Fibroblast of pulmonary artery (primary cell): ENCODE measurements at regions not wholly inside any gene's neighbourhood (a gene's known extent, or its start where the extent isn't known, plus 50 kb on each side); places are given as distances from the start of the nearest gene placed in this dataset.

Experiments
- DNase-seq: peaks from one replicate; pipeline ENCODE4 v3.0.0-alpha.2; 2010; ENCODE audit warnings: low read depth
- H3K4me3 ChIP-seq: replicated peaks from 2 replicates; pipeline ENCODE4 v1.5.1; 2011; ENCODE audit warnings: low read depth, mild to moderate bottlenecking, control low read depth, low read length, moderate library complexity
- CTCF ChIP-seq: IDR thresholded peaks from 2 replicates; pipeline ENCODE4 v1.5.1; 2011; ENCODE audit warnings: mild to moderate bottlenecking, control low read depth, low read length, inconsistent platforms; ENCODE audit errors: missing control alignments

DNA sequence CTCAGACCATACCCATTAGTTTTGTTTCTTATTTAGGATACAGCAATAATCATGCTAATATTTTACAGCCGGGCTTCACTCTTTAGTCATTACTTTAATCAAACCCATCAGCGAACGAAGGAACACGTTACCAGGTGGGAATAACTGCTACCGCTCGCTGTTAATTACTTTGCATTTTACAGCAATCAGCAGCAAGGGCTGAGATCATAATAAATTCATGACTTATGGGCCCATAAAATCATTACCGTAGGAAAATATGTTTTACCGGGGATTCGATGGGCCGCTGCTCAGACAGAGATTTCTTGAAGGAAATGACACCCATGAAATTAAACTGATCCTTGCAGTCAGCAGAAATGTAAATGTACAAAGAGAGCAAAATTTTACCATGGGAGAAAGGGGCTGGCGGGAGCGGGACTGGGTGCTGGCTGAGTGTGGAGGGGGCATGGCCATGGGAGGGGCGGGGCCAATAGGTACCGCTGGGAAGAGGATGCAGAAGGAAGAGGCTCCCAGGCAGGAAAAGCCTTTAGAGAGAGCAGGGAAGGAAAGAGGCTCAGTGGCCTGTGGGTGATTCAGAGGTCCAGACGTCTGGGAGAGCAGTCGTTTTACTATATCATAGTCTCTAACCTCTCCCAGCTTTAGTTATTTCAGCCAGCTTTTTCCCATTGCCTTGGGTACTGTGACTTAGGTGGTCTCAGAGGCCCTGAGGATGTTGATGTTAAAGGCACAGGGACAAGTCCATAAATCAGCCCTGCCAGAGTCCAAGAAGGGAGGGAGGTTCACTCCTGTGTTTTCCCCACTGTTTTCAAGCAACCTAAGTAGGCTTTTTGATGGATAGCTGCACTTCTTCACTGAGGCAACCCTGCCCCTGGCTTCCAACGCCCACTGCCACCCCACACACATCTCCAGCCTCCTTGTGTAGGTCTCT is 258.9 kb downstream of the SEC16B start:
- no peak overlapping the region for H3K4me3 ChIP-seq
- DNase-seq, result no peak
- no peak for TF ChIP-seq CTCF

DNA sequence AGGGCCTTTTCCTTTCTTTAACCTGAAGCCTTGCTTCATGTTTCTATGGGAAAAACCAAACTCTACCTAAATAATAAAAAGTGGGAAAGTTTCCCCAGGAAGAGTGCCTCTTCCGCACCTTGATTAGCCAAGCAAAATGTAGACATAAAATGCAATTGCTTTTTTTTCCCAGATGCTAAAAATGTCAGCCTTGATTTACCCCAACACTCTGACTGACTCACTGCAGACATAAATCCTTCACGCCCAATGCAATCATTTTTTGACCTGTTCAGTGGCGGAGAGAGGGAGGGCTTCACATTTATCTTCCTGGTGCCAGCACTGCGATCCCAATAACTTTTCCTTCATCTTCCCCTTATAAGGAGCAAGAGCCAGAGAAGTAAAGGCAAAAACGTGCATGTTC is 261.5 kb downstream of the SEC16B start:
- no peak for DNase-seq
- TF ChIP-seq CTCF, result no peak
- H3K4me3 ChIP-seq, result no peak overlapping the region

DNA sequence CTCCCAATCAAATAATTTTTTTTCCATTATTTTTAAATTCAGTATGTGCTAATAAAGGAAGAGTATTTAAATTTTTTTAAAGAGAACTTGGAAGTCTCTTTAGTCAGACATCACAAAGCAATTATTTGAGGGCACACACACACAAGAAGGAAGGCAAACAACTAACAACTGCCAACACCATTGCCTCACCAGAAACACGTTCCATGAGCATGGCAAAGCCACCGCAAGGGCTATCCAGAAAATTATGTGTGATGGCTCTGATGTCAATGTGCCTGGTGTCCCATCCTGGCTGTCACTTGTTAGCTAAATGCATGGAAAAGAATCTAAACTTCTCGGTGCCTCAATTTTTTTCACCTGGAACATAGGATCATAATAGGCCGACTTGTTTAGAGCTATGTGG is 262.9 kb downstream of the SEC16B start:
- H3K4me3 ChIP-seq, result no peak overlapping the region
- no peak for TF ChIP-seq CTCF
- DNase-seq, result no peak

DNA sequence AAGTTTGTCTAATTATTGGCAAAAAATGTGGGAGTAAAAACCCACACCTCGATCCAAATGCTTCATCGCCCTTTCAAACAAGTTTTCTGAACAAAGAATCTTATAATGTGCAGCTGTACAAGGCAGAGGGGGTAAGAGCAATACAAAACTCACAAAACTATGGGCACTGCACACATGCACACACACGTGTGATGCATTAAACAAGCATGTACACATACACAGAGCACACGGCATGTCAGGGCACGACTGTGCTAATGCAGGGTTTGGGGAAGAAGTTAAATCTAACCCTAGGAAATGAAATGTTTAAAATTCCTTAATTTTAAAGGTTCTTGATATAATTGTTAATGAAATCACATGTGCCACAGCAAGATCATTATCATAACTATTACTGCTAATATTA is 264.0 kb downstream of the SEC16B start:
- no peak for TF ChIP-seq CTCF
- H3K4me3 ChIP-seq, result no peak overlapping the region
- no peak for DNase-seq

DNA sequence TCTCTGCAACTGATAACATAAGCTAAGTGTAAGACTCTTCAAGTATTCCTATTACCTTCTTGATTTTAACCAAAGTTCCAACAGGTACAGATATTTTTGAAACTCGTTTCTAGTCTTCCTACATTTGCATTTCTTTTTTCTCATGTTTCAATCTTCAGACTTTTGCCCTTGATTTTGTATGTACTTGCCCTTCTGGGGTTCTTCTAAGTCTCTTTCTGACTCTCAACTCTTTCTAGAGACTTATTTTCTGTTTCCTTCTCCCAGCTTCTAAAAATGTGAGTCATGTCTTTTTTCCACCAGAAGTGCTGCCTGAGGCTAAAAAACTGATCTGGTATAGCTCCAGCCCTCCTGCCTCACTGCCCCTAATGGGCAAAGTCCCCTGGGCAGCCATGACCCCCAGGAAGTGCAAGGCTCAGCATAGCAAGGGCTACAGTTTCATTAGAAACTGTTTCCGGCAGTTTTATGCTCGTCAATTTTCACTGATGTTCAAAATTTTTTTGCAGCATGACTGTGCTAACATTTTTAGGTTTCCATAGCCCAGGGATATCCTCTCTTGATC is 265.9 kb downstream of the SEC16B start:
- TF ChIP-seq CTCF, result no peak
- H3K4me3 ChIP-seq, result no peak overlapping the region
- DNase-seq, result no peak

GRCh38 chr1:177701654-177702353 is 268.1 kb downstream of the SEC16B start:
- no peak for TF ChIP-seq CTCF
- no peak for DNase-seq

More at GRCh38 chr1:177701654-177702353, 268.1 kb downstream of the SEC16B start:
- no peak overlapping the region for H3K4me3 ChIP-seq
